Prostate gland (tissue), 2 donors: ENCODE measurements at regions not wholly inside any gene's neighbourhood (a gene's known extent, or its start where the extent isn't known, plus 50 kb on each side); places are given as distances from the start of the nearest gene placed in this dataset.

Source experiments
- DNase-seq: peaks from one replicate; pipeline ENCODE4 v3.0.0-alpha.2; 2019; ENCODE audit warnings: low spot score
- H3K27ac ChIP-seq, 2 donors: fragments of 200-600 bp; sonication (generic); 2 replicates each; pipeline ENCODE4 v1.5.1; 2017 to 2019
- H3K27me3 ChIP-seq: fragments of 200-600 bp; sonication (generic); replicated peaks from 2 replicates; pipeline ENCODE4 v1.5.1; 2019; ENCODE audit not compliant: insufficient read depth
- H3K36me3 ChIP-seq, 2 donors: fragments of 200-600 bp; sonication (generic); 1 replicate in 1 of 2; 2 replicates in 1 of 2; pipeline versions ENCODE4 v1.5.1 to v1.8.1; 2017 to 2019
- H3K4me1 ChIP-seq: fragments of 200-600 bp; sonication (generic); replicated peaks from 2 replicates; pipeline ENCODE4 v1.5.1; 2019
- H3K4me3 ChIP-seq, 2 donors: fragments of 200-600 bp; sonication (generic); 2 replicates each; pipeline ENCODE4 v1.5.1; 2017 to 2019
- H3K9me3 ChIP-seq: fragments of 200-600 bp; sonication (generic); 2 replicates; pipeline ENCODE4 v1.5.1; 2017
- CTCF ChIP-seq, 4 experiments: fragments of 200-600 bp in 2 of 4; fragments of 450-650 bp in 2 of 4; sonication (generic) in 2 of 4; IDR thresholded peaks; 1 replicate in 3 of 4; 2 replicates in 1 of 4; pipeline ENCODE4 v1.5.1; 2016 to 2019; ENCODE audit warnings: antibody characterized with exemption in 4 of 4, mild to moderate bottlenecking in 2 of 4, moderate library complexity in 2 of 4
- POLR2A ChIP-seq: fragments of 450-650 bp; IDR thresholded peaks from one replicate; pipeline ENCODE4 v1.6.1; 2016; ENCODE audit warnings: antibody characterized with exemption, mild to moderate bottlenecking
- POLR2AphosphoS5 ChIP-seq: sonication (generic); formaldehyde crosslinking; IDR thresholded peaks from one replicate; pipeline ENCODE4 v1.6.1; 2017; ENCODE audit warnings: antibody characterized with exemption
- WGBS: methylation state at CpG from one replicate; pipeline ENCODE4 v1.1.5; 2018; 5-methylcytosine and 5-hydroxymethylcytosine counted together
- intact Hi-C: fragments of 100-400 bp; cut with DNase I; formaldehyde crosslinking; loops from one replicate; pipeline ENCODE4 v1.14.2; 2022

GRCh38 chr6:1039746-1040145 lies 272.2 kb upstream of the FOXQ1 start:
- no peak for DNase-seq
- no peaks in the 10 kb centered on the region for H3K4me1 ChIP-seq
- 77% methylated on average over 2 of the region's 2 CpGs for WGBS
- no peaks in the 10 kb centered on the region for H3K36me3 ChIP-seq
- TF ChIP-seq POLR2AphosphoS5 (no peak), POLR2A (no peak), CTCF (IDR thresholded peaks at IDR 0.05) (no peak)
- H3K27ac ChIP-seq: peak overlapping the region in 1 of 2 donors; percentile 32
- no peaks in the 10 kb centered on the region for H3K27me3 ChIP-seq
- intact Hi-C loops: no loop called here
- H3K4me3 ChIP-seq: no peak overlapping the region
- H3K9me3 ChIP-seq: no peaks in the 10 kb centered on the region

GRCh38 chr6:1039191-1039590 lies 272.7 kb upstream of the FOXQ1 start:
- DNase-seq: peak; percentile 66
- Histone ChIP-seq H3K4me1 (no peaks in the 10 kb centered on the region), H3K27me3 (no peaks in the 10 kb centered on the region), H3K36me3 (no peaks in the 10 kb centered on the region), H3K9me3 (no peaks in the 10 kb centered on the region), H3K27ac (peak overlapping the region in 1 of 2 donors; percentile 32), H3K4me3 (no peak overlapping the region)
- TF ChIP-seq POLR2AphosphoS5: peak; percentile 58
- TF ChIP-seq CTCF (IDR thresholded peaks at IDR 0.05): no peak
- WGBS: 43% methylated on average over 9 of the region's 9 CpGs
- intact Hi-C loops: no loop called here

GRCh38 chr6:1037430-1038202 lies 274.3 kb upstream of the FOXQ1 start:
- no peak for TF ChIP-seq POLR2A
- no peak for TF ChIP-seq POLR2AphosphoS5
- TF ChIP-seq CTCF (IDR thresholded peaks at IDR 0.05): no peak
- WGBS: 89% methylated on average over 10 of the region's 10 CpGs
- intact Hi-C loops: no loop called here

GRCh38 chr6:1035401-1035800 lies 276.5 kb upstream of the FOXQ1 start:
- Histone ChIP-seq H3K36me3 (no peaks in the 10 kb centered on the region), H3K9me3 (no peaks in the 10 kb centered on the region), H3K27ac (no peak overlapping the region), H3K4me1 (no peaks in the 10 kb centered on the region), H3K4me3 (no peak overlapping the region), H3K27me3 (no peaks in the 10 kb centered on the region)
- intact Hi-C loops: no loop called here
- WGBS: 70% methylated on average over 11 of the region's 11 CpGs
- DNase-seq: no peak
- TF ChIP-seq POLR2AphosphoS5: no peak
- no peak for TF ChIP-seq POLR2A
- no peak for TF ChIP-seq CTCF (IDR thresholded peaks at IDR 0.05)

More at GRCh38 chr6:1037430-1038202, 274.3 kb upstream of the FOXQ1 start:
- H3K27ac ChIP-seq: no peak overlapping the region
- no peaks in the 10 kb centered on the region for H3K9me3 ChIP-seq
- no peaks in the 10 kb centered on the region for H3K4me1 ChIP-seq
- H3K4me3 ChIP-seq: no peak overlapping the region
- no peak for DNase-seq
- no peaks in the 10 kb centered on the region for H3K36me3 ChIP-seq
- H3K27me3 ChIP-seq: no peaks in the 10 kb centered on the region

- H3K36me3 ChIP-seq: no peaks in the 10 kb centered on the region
- no peaks in the 10 kb centered on the region for H3K9me3 ChIP-seq
- intact Hi-C loops: no loop called here
- no peak for TF ChIP-seq POLR2AphosphoS5
- TF ChIP-seq POLR2A: no peak
- TF ChIP-seq CTCF (IDR thresholded peaks at IDR 0.05): no peak
- 68% methylated on average over 2 of the region's 2 CpGs for WGBS
- no peak overlapping the region for H3K4me3 ChIP-seq
- no peaks in the 10 kb centered on the region for H3K4me1 ChIP-seq
- no peaks in the 10 kb centered on the region for H3K27me3 ChIP-seq
- H3K27ac ChIP-seq: no peak overlapping the region
- no peak for DNase-seq
Measured at GRCh38 chr6:1031720-1032119, 280.2 kb upstream of the FOXQ1 start.
